ENCODE measurements at regions not wholly inside any gene's neighbourhood (a gene's known extent, or its start where the extent isn't known, plus 50 kb on each side); places are given as distances from the start of the nearest gene placed in this dataset.

- TF ChIP-seq CTCF (conservative IDR thresholded peaks at IDR 0.05; ENCODE audit: control insufficient read depth, insufficient read depth, low read depth, low read length): no peak
- H3K4me3 ChIP-seq (ENCODE audit: control insufficient read depth, low read depth, low read length): no peak overlapping the region
- DNase-seq (ENCODE audit: low read depth): no peak
Observed at GRCh38 chr3:159789017-159789416, 199.6 kb upstream of the IL12A start.

DNA sequence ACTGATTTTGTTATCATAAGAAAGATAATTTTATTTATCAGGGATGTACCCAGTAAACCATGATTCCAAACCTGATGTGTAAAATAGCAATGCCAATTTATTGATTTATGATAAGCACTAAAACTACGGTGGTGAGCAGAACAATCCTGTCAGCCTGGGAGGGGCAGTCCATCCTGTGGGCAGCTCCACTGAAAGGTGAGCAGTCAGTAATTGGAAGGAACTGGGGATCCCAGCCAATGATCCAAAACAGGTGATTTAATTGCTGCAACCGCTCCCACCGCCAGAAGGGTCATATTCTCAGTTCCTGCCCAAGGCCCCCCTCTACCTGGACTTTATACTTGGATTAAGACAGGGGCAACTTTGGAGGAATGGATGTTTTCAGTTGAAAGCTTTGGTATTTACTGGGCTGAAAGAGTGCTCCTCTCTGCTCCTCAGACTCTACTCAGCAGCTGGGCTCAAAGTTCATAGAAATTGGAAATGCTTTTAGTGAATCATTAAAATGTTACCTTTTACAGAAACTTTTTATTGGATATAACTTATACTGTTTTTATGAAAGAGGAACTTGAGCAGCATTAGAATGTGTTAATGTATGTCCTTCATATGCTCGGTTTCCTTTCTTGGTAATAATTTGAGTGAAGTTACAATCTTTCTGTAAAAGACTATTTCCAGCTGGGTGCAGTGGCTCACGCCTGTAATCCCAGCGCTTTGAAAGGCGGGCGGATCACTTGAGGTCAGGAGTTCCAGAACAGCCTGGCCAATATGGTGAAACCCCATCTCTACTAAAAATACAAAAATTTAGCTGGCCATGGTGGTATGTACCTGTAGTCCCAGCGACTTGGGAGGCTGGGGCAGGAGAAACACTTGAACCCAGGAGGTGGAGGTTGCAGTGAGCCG, 198.6 kb upstream of the IL12A start:
- TF ChIP-seq CTCF (conservative IDR thresholded peaks at IDR 0.05; ENCODE audit: control insufficient read depth, insufficient read depth, low read depth, low read length): no peak
- H3K4me3 ChIP-seq (ENCODE audit: control insufficient read depth, low read depth, low read length): no peak overlapping the region
- DNase-seq (ENCODE audit: low read depth): no peak

GRCh38 chr3:159791336-159791735, 197.3 kb upstream of the IL12A start:
- no peak for TF ChIP-seq CTCF (conservative IDR thresholded peaks at IDR 0.05; ENCODE audit: control insufficient read depth, insufficient read depth, low read depth, low read length)
- no peak overlapping the region for H3K4me3 ChIP-seq (ENCODE audit: control insufficient read depth, low read depth, low read length)
- no peak for DNase-seq (ENCODE audit: low read depth)

GRCh38 chr3:159792070-159792469, 196.6 kb upstream of the IL12A start:
- no peak overlapping the region for H3K4me3 ChIP-seq (ENCODE audit: control insufficient read depth, low read depth, low read length)
- DNase-seq (ENCODE audit: low read depth): no peak
- no peak for TF ChIP-seq CTCF (conservative IDR thresholded peaks at IDR 0.05; ENCODE audit: control insufficient read depth, insufficient read depth, low read depth, low read length)

DNA sequence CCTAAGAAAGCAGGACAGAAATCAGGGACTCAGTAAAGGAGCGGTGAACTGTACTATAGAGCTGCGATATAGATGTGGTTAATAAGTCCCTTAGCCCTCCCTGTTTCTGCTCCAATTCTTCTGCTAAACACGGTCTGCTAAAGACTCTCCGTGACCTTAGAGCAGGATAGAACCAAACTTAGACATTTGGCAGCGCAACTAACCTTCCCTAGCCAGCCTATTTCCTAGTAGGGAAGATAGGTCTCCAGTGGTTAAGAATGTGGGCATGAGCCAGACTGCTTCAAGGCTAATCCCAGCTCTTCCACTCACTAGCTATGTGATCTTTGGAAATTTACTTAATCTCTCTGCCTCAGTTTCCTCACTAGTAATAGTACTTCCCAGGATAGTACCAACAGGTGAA, 193.6 kb upstream of the IL12A start:
- no peak for TF ChIP-seq CTCF (conservative IDR thresholded peaks at IDR 0.05; ENCODE audit: control insufficient read depth, insufficient read depth, low read depth, low read length)
- DNase-seq (ENCODE audit: low read depth): no peak

DNA sequence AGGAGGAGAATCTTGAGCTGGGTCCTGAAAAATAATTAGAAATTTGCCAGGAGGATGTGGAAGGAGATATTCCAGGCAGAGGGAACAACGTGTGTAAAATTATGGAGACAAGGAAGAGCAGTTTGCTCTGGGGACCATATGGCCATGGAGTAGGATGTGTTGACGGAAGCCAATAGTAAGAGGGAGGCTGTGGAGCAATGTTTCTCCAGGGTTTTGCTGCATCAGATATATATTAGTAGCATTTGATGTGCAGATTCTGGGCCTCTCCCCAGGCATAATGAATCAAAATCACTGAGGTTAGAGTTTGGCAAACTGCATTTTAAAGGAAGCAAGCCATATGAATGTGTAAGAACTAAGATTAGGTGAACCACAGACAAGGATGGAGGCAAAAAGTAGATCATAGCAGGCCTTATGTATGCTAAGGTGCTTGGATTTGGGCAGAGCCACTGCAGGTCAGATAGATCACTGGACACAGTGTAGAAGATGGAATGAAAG, 192.9 kb upstream of the IL12A start:
- DNase-seq (ENCODE audit: low read depth): no peak
- H3K4me3 ChIP-seq (ENCODE audit: control insufficient read depth, low read depth, low read length): no peak overlapping the region
- TF ChIP-seq CTCF (conservative IDR thresholded peaks at IDR 0.05; ENCODE audit: control insufficient read depth, insufficient read depth, low read depth, low read length): no peak

More for the DNA sequence above, 193.6 kb upstream of the IL12A start:
- H3K4me3 ChIP-seq (ENCODE audit: control insufficient read depth, low read depth, low read length): no peak overlapping the region

Measured in fibroblast of mammary gland (primary cell).